H1 (cell line): ENCODE measurements at regions not wholly inside any gene's neighbourhood (a gene's known extent, or its start where the extent isn't known, plus 50 kb on each side); places are given as distances from the start of the nearest gene placed in this dataset.
"Not testable (repeated sequence)": the region's sequence is repeated elsewhere in the genome, so short reads cannot be mapped to it uniquely, and the experiment has no call there.

ENCODE experiments used
- EZH2 ChIP-seq: fragments of 200-600 bp; sonication (generic); IDR thresholded peaks from 2 replicates; pipeline ENCODE4 v1.7.1; 2012; ENCODE audit warnings: low read depth, mild to moderate bottlenecking, moderate library complexity, low read length, inconsistent platforms; ENCODE audit not compliant: severe bottlenecking
- POLR2A ChIP-seq, 2 experiments: IDR thresholded peaks; 1 replicate in 1 of 2; 2 replicates in 1 of 2; pipeline ENCODE4 v1.6.1; 2011; ENCODE audit warnings: low read depth in 2 of 2, low read length in 2 of 2, mild to moderate bottlenecking in 2 of 2; ENCODE audit errors: control extremely low read depth in 1 of 2

DNA sequence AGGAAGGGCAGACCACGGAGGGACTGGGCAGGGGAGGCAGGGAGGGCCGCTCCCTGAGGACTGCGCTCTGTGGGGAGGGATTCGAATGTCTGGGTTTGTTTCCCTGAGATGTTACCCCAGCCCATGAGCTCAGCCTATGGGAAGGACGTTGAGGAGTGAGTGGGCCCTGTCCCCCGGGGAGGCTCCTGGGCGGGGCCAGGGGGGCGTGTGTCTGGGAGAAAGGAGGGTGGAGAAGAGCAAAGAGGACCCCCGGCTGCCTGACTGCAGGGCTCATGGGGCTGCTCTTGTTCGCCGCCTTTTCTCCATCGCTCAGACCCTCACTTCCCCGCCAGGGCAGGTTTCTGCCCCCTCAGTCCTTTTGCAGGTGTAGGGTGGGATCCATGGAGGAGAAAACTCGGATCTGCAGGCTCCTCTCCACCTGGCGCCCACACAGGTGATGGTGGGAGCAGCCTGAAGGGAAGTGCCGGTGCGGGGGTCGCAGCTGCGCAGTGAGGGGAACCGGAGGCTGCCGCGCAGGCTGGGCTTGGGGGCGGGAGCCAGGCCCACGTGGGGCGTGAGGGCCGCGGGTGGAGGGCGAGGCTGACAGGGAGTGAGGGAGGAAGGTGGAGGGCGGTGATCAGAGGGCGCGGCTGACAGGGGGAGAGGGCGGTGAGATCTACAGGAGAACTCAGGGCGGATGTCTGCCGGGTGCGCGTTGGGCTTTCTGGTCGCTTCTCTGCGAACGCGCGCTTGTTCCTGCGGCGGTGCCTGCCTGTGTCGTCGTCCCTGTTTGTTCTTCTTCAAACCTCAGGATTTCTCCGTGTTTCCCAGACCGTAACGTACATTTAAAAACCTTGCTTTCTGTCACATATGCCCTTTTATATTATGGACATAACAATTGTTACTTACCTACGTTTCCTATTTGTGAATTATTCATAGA, 198.2 kb upstream of the NPAP1 start:
- not testable (repeated sequence) for TF ChIP-seq EZH2; POLR2A (IDR thresholded peaks at IDR 0.05; ENCODE audit: control extremely low read depth in 1 of 2, low read depth in 2 of 2, low read length in 2 of 2)
